Gastroesophageal sphincter (tissue), 4 donors: ENCODE measurements at regions not wholly inside any gene's neighbourhood (a gene's known extent, or its start where the extent isn't known, plus 50 kb on each side); places are given as distances from the start of the nearest gene placed in this dataset.

Experiments
- ATAC-seq: fragments of 150-250 bp; one replicate; pipeline ENCODE4 v1.9.1; 2016; ENCODE audit warnings: mild to moderate bottlenecking, moderate library complexity
- H3K27ac ChIP-seq, 4 donors: fragments of 200-600 bp; sonication (generic) in 3 of 4; 1 replicate in 3 of 4; 2 replicates in 1 of 4; pipeline ENCODE4 v1.5.1; 2016 to 2019
- H3K27me3 ChIP-seq: fragments of 200-600 bp; sonication (generic); one replicate; pipeline ENCODE4 v1.5.1; 2019
- H3K36me3 ChIP-seq, 2 donors: fragments of 200-600 bp; sonication (generic); one replicate each; pipeline ENCODE4 v1.5.1; 2019; ENCODE audit warnings: control low read depth in 1 of 2
- H3K4me1 ChIP-seq, 3 donors: fragments of 200-600 bp; sonication (generic); 1 replicate in 2 of 3; 2 replicates in 1 of 3; pipeline ENCODE4 v1.5.1; 2016 to 2019; ENCODE audit warnings: control low read depth in 2 of 3
- H3K4me3 ChIP-seq, 2 donors: fragments of 200-600 bp; sonication (generic); one replicate each; pipeline ENCODE4 v1.5.1; 2019; ENCODE audit warnings: mild to moderate bottlenecking in 1 of 2, moderate library complexity in 1 of 2
- H3K9me3 ChIP-seq, 3 donors: fragments of 200-600 bp; sonication (generic); one replicate each; pipeline ENCODE4 v1.5.1; 2017 to 2019; ENCODE audit warnings: control low read depth in 2 of 3
- CTCF ChIP-seq, 4 experiments: fragments of 200-600 bp in 2 of 4; fragments of 450-650 bp in 2 of 4; sonication (generic) in 1 of 4; IDR thresholded peaks; one replicate each; pipeline ENCODE4 v1.5.1; 2017 to 2019; ENCODE audit warnings: antibody characterized with exemption in 4 of 4, mild to moderate bottlenecking in 2 of 4, moderate library complexity in 2 of 4
- EP300 ChIP-seq: sonication (generic); formaldehyde crosslinking; IDR thresholded peaks from one replicate; pipeline ENCODE4 v1.6.1; 2017; ENCODE audit warnings: antibody characterized with exemption, mild to moderate bottlenecking
- POLR2A ChIP-seq, 2 donors: fragments of 450-650 bp; IDR thresholded peaks; one replicate each; pipeline ENCODE4 v1.6.1; 2017; ENCODE audit warnings: antibody characterized with exemption in 2 of 2, mild to moderate bottlenecking in 2 of 2, moderate library complexity in 1 of 2
- POLR2AphosphoS5 ChIP-seq: sonication (generic); formaldehyde crosslinking; IDR thresholded peaks from one replicate; pipeline ENCODE4 v1.6.1; 2017; ENCODE audit warnings: antibody characterized with exemption
- WGBS, 2 donors: methylation state at CpG; one replicate each; pipeline ENCODE4 v1.1.5; 2018; ENCODE audit warnings: low coverage in 1 of 2; 5-methylcytosine and 5-hydroxymethylcytosine counted together

- no peak for ATAC-seq
- 48 to 74% methylated on average over 4 to 5 of the region's 5 CpGs for WGBS, 2 donors
- Histone ChIP-seq H3K36me3 (no peaks in the 10 kb centered on the region), H3K27me3 (peaks cover 4% of the 10 kb centered on the region), H3K27ac (no peak overlapping the region), H3K4me1 (no peaks in the 10 kb centered on the region), H3K4me3 (no peak overlapping the region), H3K9me3 (no peaks in the 10 kb centered on the region)
- TF ChIP-seq CTCF (IDR thresholded peaks at IDR 0.05) = no peak
- TF ChIP-seq POLR2A (IDR thresholded peaks at IDR 0.05) = no peak
- TF ChIP-seq POLR2AphosphoS5 = no peak
- no peak for TF ChIP-seq EP300
Measured at GRCh38 chr7:96447109-96447645, 125.3 kb upstream of the SLC25A13 start.

GRCh38 chr7:96441436-96442084, 119.7 kb upstream of the SLC25A13 start:
- Histone ChIP-seq H3K27ac (no peak overlapping the region), H3K36me3 (no peaks in the 10 kb centered on the region), H3K4me1 (no peaks in the 10 kb centered on the region)

GRCh38 chr7:96440328-96440727, 118.4 kb upstream of the SLC25A13 start:
- Histone ChIP-seq H3K4me3 (no peak overlapping the region), H3K36me3 (no peaks in the 10 kb centered on the region), H3K27ac (no peak overlapping the region), H3K27me3 (no peaks in the 10 kb centered on the region), H3K4me1 (no peaks in the 10 kb centered on the region), H3K9me3 (no peaks in the 10 kb centered on the region)
- no peak for ATAC-seq
- 81 to 90% methylated on average over 3 to 4 of the region's 4 CpGs for WGBS, 2 donors
- TF ChIP-seq POLR2AphosphoS5 (no peak), EP300 (no peak), POLR2A (IDR thresholded peaks at IDR 0.05) (no peak)

More at GRCh38 chr7:96441436-96442084, 119.7 kb upstream of the SLC25A13 start:
- H3K27me3 ChIP-seq = no peaks in the 10 kb centered on the region
- WGBS, 2 donors = 78 to 81% methylated on average over 3 to 4 of the region's 5 CpGs
- no peak for ATAC-seq
- no peaks in the 10 kb centered on the region for H3K9me3 ChIP-seq
- no peak overlapping the region for H3K4me3 ChIP-seq
- no peak for TF ChIP-seq CTCF (IDR thresholded peaks at IDR 0.05)
- TF ChIP-seq POLR2AphosphoS5 = no peak
- no peak for TF ChIP-seq EP300
- TF ChIP-seq POLR2A (IDR thresholded peaks at IDR 0.05) = no peak

- Histone ChIP-seq H3K36me3 (no peaks in the 10 kb centered on the region), H3K9me3 (no peaks in the 10 kb centered on the region), H3K4me3 (no peak overlapping the region), H3K27me3 (no peaks in the 10 kb centered on the region), H3K27ac (no peak overlapping the region), H3K4me1 (no peaks in the 10 kb centered on the region)
- ATAC-seq = no peak
- no peak for TF ChIP-seq EP300
- TF ChIP-seq POLR2AphosphoS5 = no peak
- TF ChIP-seq CTCF (IDR thresholded peaks at IDR 0.05) = no peak
- no peak for TF ChIP-seq POLR2A (IDR thresholded peaks at IDR 0.05)
Measured at GRCh38 chr7:96436880-96437279, 115.0 kb upstream of the SLC25A13 start.

GRCh38 chr7:96430356-96430755, 108.5 kb upstream of the SLC25A13 start:
- WGBS, 2 donors = 73% methylated on average over 3 of the region's 3 CpGs; no CpG with 5 or more reads in 1 of the 2 donors
- H3K27me3 ChIP-seq = no peaks in the 10 kb centered on the region
- TF ChIP-seq EP300 (no peak), POLR2AphosphoS5 (no peak), CTCF (IDR thresholded peaks at IDR 0.05) (no peak), POLR2A (IDR thresholded peaks at IDR 0.05) (no peak)
- no peaks in the 10 kb centered on the region for H3K36me3 ChIP-seq
- H3K9me3 ChIP-seq = no peaks in the 10 kb centered on the region
- H3K4me3 ChIP-seq = no peak overlapping the region
- no peaks in the 10 kb centered on the region for H3K4me1 ChIP-seq
- ATAC-seq = no peak
- no peak overlapping the region for H3K27ac ChIP-seq
